ENCODE measurements at regions not wholly inside any gene's neighbourhood (a gene's known extent, or its start where the extent isn't known, plus 50 kb on each side); places are given as distances from the start of the nearest gene placed in this dataset.
"Not testable (repeated sequence)": the region's sequence is repeated elsewhere in the genome, so short reads cannot be mapped to it uniquely, and the experiment has no call there.

DNA sequence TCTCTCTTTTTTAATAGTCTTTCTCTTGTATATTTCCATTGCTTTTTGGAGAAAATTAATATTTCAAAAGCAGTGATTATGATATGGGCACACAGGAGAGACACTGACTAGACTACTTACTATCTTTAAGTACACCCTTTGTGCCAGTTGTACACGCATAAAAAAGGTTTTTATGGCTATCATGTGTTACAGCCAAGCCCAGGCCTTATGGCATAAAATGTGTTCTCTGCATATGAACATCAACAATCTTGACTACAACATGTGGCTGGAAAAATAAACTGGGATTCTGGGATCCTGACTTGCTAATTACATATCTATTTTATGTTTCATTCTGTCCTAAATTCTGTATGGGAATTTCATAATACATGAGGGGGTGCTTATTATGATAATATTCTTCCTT is 1401.8 kb downstream of the SLITRK5 start:
- no peaks in the 10 kb centered on the region for H3K27me3 ChIP-seq (ENCODE audit: control insufficient read depth in 1 of 2, insufficient read depth in 2 of 2, low read length in 2 of 2)
- H3K27ac ChIP-seq (ENCODE audit: low read depth in 2 of 2, low read length in 1 of 2): no peak overlapping the region
- no peaks in the 10 kb centered on the region for H3K36me3 ChIP-seq (ENCODE audit: control insufficient read depth in 2 of 2, insufficient read depth in 2 of 2, low read length in 1 of 2)
- no peaks in the 10 kb centered on the region for H3K4me1 ChIP-seq (ENCODE audit: control insufficient read depth in 2 of 2, insufficient read depth in 2 of 2, low read length in 1 of 2)
- H3K9me3 ChIP-seq (ENCODE audit: control insufficient read depth in 2 of 2, insufficient read depth in 1 of 2, low read depth in 1 of 2, low read length in 1 of 2): no peaks in the 10 kb centered on the region
- 76 to 87% methylated on average over 1 of the region's 1 CpG for WGBS, 2 donors
- H3K4me3 ChIP-seq (ENCODE audit: low read depth in 1 of 2, low read length in 2 of 2): no peak overlapping the region

DNA sequence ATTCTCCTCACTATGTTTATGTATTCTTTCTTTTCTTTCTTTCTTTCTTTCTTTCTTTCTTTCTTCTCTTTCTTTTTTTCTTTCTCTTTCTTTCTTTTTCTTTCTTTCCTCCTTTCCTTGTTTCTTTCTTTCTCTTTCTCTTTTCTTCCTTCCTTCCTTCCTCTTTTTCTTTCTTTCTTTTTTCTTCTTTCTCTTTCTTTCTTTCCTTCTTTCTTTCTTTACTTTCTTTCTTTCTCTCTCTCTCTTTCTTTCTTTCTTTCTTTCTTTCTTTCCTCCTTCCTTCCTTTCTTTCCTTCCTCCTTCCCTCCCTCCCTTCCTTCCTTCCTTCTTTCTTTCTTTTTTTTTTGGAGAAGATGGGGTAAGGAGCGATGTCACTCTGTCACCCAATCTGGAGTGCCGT is 1405.5 kb downstream of the SLITRK5 start:
- no peak overlapping the region for H3K4me3 ChIP-seq (ENCODE audit: low read depth in 1 of 2, low read length in 2 of 2)
- H3K27ac ChIP-seq (ENCODE audit: low read depth in 2 of 2, low read length in 1 of 2): no peak overlapping the region
- H3K9me3 ChIP-seq (ENCODE audit: control insufficient read depth in 2 of 2, insufficient read depth in 1 of 2, low read depth in 1 of 2, low read length in 1 of 2): no peaks in the 10 kb centered on the region
- WGBS, 2 donors: 96% methylated on average over 2 of the region's 2 CpGs
- H3K27me3 ChIP-seq (ENCODE audit: control insufficient read depth in 1 of 2, insufficient read depth in 2 of 2, low read length in 2 of 2): no peaks in the 10 kb centered on the region
- no peaks in the 10 kb centered on the region for H3K36me3 ChIP-seq (ENCODE audit: control insufficient read depth in 2 of 2, insufficient read depth in 2 of 2, low read length in 1 of 2)
- no peaks in the 10 kb centered on the region for H3K4me1 ChIP-seq (ENCODE audit: control insufficient read depth in 2 of 2, insufficient read depth in 2 of 2, low read length in 1 of 2)

DNA sequence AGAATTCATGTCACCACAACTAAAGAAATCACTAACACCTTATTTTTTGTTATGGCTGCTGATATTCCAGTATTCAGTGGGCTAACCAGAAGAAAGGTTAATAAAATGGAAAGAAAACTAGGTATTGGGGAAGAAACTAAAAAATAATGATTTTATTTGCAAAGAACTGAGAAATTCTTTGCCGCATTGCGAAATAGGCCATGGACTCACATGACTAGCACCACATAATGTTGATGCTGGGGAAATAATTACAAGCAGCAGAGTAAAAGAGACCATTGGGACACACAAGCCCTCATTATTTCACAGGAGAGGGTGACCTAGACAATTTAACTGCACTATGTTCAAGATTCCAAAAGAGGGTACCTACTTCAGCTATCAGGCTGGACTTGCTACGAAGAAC is 1411.5 kb downstream of the SLITRK5 start:
- Histone ChIP-seq H3K27ac (ENCODE audit: low read depth in 2 of 2, low read length in 1 of 2) (no peak overlapping the region), H3K4me3 (ENCODE audit: low read depth in 1 of 2, low read length in 2 of 2) (no peak overlapping the region), H3K27me3 (ENCODE audit: control insufficient read depth in 1 of 2, insufficient read depth in 2 of 2, low read length in 2 of 2) (no peaks in the 10 kb centered on the region), H3K36me3 (ENCODE audit: control insufficient read depth in 2 of 2, insufficient read depth in 2 of 2, low read length in 1 of 2) (no peaks in the 10 kb centered on the region), H3K4me1 (ENCODE audit: control insufficient read depth in 2 of 2, insufficient read depth in 2 of 2, low read length in 1 of 2) (no peaks in the 10 kb centered on the region), H3K9me3 (ENCODE audit: control insufficient read depth in 2 of 2, insufficient read depth in 1 of 2, low read depth in 1 of 2, low read length in 1 of 2) (no peaks in the 10 kb centered on the region)
- WGBS, 2 donors: 84 to 93% methylated on average over 3 of the region's 3 CpGs

- not testable (repeated sequence) for H3K4me1 ChIP-seq (ENCODE audit: control insufficient read depth in 2 of 2, insufficient read depth in 2 of 2, low read length in 1 of 2); H3K27me3 ChIP-seq (ENCODE audit: control insufficient read depth in 1 of 2, insufficient read depth in 2 of 2, low read length in 2 of 2); H3K9me3 ChIP-seq (ENCODE audit: control insufficient read depth in 2 of 2, insufficient read depth in 1 of 2, low read depth in 1 of 2, low read length in 1 of 2); H3K36me3 ChIP-seq (ENCODE audit: control insufficient read depth in 2 of 2, insufficient read depth in 2 of 2, low read length in 1 of 2); H3K27ac ChIP-seq (ENCODE audit: low read depth in 2 of 2, low read length in 1 of 2); H3K4me3 ChIP-seq (ENCODE audit: low read depth in 1 of 2, low read length in 2 of 2)
- 82 to 84% methylated on average over 14 of the region's 16 CpGs for WGBS, 2 donors
Measured at GRCh38 chr13:89088107-89088506, 1416.9 kb downstream of the SLITRK5 start.

DNA sequence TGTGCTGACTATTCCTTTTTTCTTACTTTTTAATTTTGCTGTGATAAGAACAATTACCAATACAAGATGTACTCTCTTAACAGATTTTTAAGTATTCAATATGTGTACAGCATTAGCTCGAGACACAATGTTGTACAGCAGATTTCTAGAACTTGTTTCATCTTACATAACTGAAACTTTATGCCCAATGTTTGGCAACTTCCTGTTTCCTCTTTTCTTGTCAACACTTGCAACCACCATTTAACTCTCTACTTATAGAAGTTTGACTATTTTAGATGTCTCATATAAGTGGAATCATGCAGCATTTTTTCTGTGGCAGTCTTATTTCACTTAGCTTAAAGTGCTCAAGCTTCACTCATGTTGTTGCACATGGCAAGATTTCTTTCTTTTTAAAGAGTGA is 1426.8 kb downstream of the SLITRK5 start:
- H3K27me3 ChIP-seq (ENCODE audit: control insufficient read depth in 1 of 2, insufficient read depth in 2 of 2, low read length in 2 of 2): no peaks in the 10 kb centered on the region
- H3K27ac ChIP-seq (ENCODE audit: low read depth in 2 of 2, low read length in 1 of 2): no peak overlapping the region
- H3K36me3 ChIP-seq (ENCODE audit: control insufficient read depth in 2 of 2, insufficient read depth in 2 of 2, low read length in 1 of 2): no peaks in the 10 kb centered on the region
- 74 to 79% methylated on average over 1 of the region's 1 CpG for WGBS, 2 donors
- H3K9me3 ChIP-seq (ENCODE audit: control insufficient read depth in 2 of 2, insufficient read depth in 1 of 2, low read depth in 1 of 2, low read length in 1 of 2): no peaks in the 10 kb centered on the region
- H3K4me3 ChIP-seq (ENCODE audit: low read depth in 1 of 2, low read length in 2 of 2): no peak overlapping the region
- no peaks in the 10 kb centered on the region for H3K4me1 ChIP-seq (ENCODE audit: control insufficient read depth in 2 of 2, insufficient read depth in 2 of 2, low read length in 1 of 2)

GRCh38 chr13:89113744-89114143 is 1442.6 kb downstream of the SLITRK5 start:
- Histone ChIP-seq H3K27me3 (ENCODE audit: control insufficient read depth in 1 of 2, insufficient read depth in 2 of 2, low read length in 2 of 2) (no peaks in the 10 kb centered on the region), H3K27ac (ENCODE audit: low read depth in 2 of 2, low read length in 1 of 2) (no peak overlapping the region), H3K9me3 (ENCODE audit: control insufficient read depth in 2 of 2, insufficient read depth in 1 of 2, low read depth in 1 of 2, low read length in 1 of 2) (no peaks in the 10 kb centered on the region), H3K4me1 (ENCODE audit: control insufficient read depth in 2 of 2, insufficient read depth in 2 of 2, low read length in 1 of 2) (no peaks in the 10 kb centered on the region), H3K36me3 (ENCODE audit: control insufficient read depth in 2 of 2, insufficient read depth in 2 of 2, low read length in 1 of 2) (no peaks in the 10 kb centered on the region), H3K4me3 (ENCODE audit: low read depth in 1 of 2, low read length in 2 of 2) (no peak overlapping the region)
- 50 to 53% methylated on average over 5 of the region's 5 CpGs for WGBS, 2 donors

- no peak overlapping the region for H3K27ac ChIP-seq (ENCODE audit: low read depth in 2 of 2, low read length in 1 of 2)
- WGBS, 2 donors: 70 to 71% methylated on average over 3 of the region's 3 CpGs
- H3K36me3 ChIP-seq (ENCODE audit: control insufficient read depth in 2 of 2, insufficient read depth in 2 of 2, low read length in 1 of 2): no peaks in the 10 kb centered on the region
- no peaks in the 10 kb centered on the region for H3K9me3 ChIP-seq (ENCODE audit: control insufficient read depth in 2 of 2, insufficient read depth in 1 of 2, low read depth in 1 of 2, low read length in 1 of 2)
- H3K4me3 ChIP-seq (ENCODE audit: low read depth in 1 of 2, low read length in 2 of 2): no peak overlapping the region
- no peaks in the 10 kb centered on the region for H3K4me1 ChIP-seq (ENCODE audit: control insufficient read depth in 2 of 2, insufficient read depth in 2 of 2, low read length in 1 of 2)
- H3K27me3 ChIP-seq (ENCODE audit: control insufficient read depth in 1 of 2, insufficient read depth in 2 of 2, low read length in 2 of 2): no peaks in the 10 kb centered on the region
Measured at GRCh38 chr13:89115307-89115706, 1444.1 kb downstream of the SLITRK5 start.

DNA sequence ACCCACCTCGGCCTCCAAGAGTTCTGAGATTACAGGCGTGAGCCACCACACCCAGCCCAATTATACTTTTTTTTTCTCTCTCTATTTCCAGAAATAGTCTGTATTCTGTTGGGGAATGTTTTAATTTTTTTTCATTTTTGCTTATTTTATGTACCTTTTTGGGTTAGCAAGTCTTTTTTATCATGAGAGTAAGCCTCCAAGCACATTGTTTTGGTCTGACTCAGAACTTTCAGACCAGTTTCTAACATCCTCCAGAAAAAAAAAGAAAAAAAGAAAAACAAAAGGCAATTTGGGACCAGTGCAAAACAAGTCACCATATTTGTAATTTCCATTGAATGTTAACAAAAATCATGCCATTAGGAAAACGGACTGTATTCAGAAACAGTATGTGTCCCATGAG is 1465.5 kb downstream of the SLITRK5 start:
- H3K27me3 ChIP-seq (ENCODE audit: control insufficient read depth in 1 of 2, insufficient read depth in 2 of 2, low read length in 2 of 2): no peaks in the 10 kb centered on the region
- H3K4me3 ChIP-seq (ENCODE audit: low read depth in 1 of 2, low read length in 2 of 2): no peak overlapping the region
- H3K36me3 ChIP-seq (ENCODE audit: control insufficient read depth in 2 of 2, insufficient read depth in 2 of 2, low read length in 1 of 2): no peaks in the 10 kb centered on the region
- peaks cover 0 to 2% of the 10 kb centered on the region in 2 donors for H3K9me3 ChIP-seq (ENCODE audit: control insufficient read depth in 2 of 2, insufficient read depth in 1 of 2, low read depth in 1 of 2, low read length in 1 of 2)
- H3K27ac ChIP-seq (ENCODE audit: low read depth in 2 of 2, low read length in 1 of 2): no peak overlapping the region
- 47 to 51% methylated on average over 3 of the region's 3 CpGs for WGBS, 2 donors
- no peaks in the 10 kb centered on the region for H3K4me1 ChIP-seq (ENCODE audit: control insufficient read depth in 2 of 2, insufficient read depth in 2 of 2, low read length in 1 of 2)

- Histone ChIP-seq H3K4me1 (ENCODE audit: control insufficient read depth in 2 of 2, insufficient read depth in 2 of 2, low read length in 1 of 2) (no peaks in the 10 kb centered on the region), H3K27ac (ENCODE audit: low read depth in 2 of 2, low read length in 1 of 2) (no peak overlapping the region), H3K27me3 (ENCODE audit: control insufficient read depth in 1 of 2, insufficient read depth in 2 of 2, low read length in 2 of 2) (no peaks in the 10 kb centered on the region), H3K9me3 (ENCODE audit: control insufficient read depth in 2 of 2, insufficient read depth in 1 of 2, low read depth in 1 of 2, low read length in 1 of 2) (no peaks in the 10 kb centered on the region), H3K36me3 (ENCODE audit: control insufficient read depth in 2 of 2, insufficient read depth in 2 of 2, low read length in 1 of 2) (no peaks in the 10 kb centered on the region), H3K4me3 (ENCODE audit: low read depth in 1 of 2, low read length in 2 of 2) (no peak overlapping the region)
Measured at GRCh38 chr13:89150362-89150761, 1479.2 kb downstream of the SLITRK5 start.

DNA sequence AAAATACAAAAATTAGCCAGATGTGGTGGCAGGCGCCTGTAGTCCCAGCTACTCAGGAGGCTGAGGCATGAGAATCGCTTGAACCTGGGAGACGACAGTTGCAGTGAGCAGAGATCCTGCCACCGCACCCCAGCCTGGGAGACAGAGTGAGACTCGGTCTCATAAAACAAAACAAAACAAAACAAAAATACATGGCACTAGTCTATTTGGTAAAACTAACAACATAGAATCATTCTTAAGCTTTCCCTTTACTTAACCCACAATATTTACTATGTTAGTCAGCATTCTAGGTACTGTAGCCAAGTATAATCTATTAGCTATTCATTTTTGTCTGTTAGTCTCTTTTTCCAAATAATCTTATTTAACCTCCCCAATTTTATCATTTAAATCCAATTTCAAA is 1482.8 kb downstream of the SLITRK5 start:
- Histone ChIP-seq H3K36me3 (ENCODE audit: control insufficient read depth in 2 of 2, insufficient read depth in 2 of 2, low read length in 1 of 2) (no peaks in the 10 kb centered on the region), H3K4me3 (ENCODE audit: low read depth in 1 of 2, low read length in 2 of 2) (no peak overlapping the region), H3K27ac (ENCODE audit: low read depth in 2 of 2, low read length in 1 of 2) (no peak overlapping the region), H3K4me1 (ENCODE audit: control insufficient read depth in 2 of 2, insufficient read depth in 2 of 2, low read length in 1 of 2) (no peaks in the 10 kb centered on the region), H3K9me3 (ENCODE audit: control insufficient read depth in 2 of 2, insufficient read depth in 1 of 2, low read depth in 1 of 2, low read length in 1 of 2) (no peaks in the 10 kb centered on the region), H3K27me3 (ENCODE audit: control insufficient read depth in 1 of 2, insufficient read depth in 2 of 2, low read length in 2 of 2) (no peaks in the 10 kb centered on the region)
- WGBS, 2 donors: 86 to 89% methylated on average over 5 of the region's 5 CpGs

Data from esophagus (tissue), 2 donors.